ENCODE measurements at regions not wholly inside any gene's neighbourhood (a gene's known extent, or its start where the extent isn't known, plus 50 kb on each side); places are given as distances from the start of the nearest gene placed in this dataset.

- TF ChIP-seq SIX5 (IDR thresholded peaks at IDR 0.05; ENCODE audit: low read depth, low read length, severe bottlenecking) (no peak), ZBED1 (IDR thresholded peaks at IDR 0.05; ENCODE audit: borderline replicate concordance) (no peak), E2F8 (IDR thresholded peaks at IDR 0.05; ENCODE audit: low read depth, partially characterized antibody) (no peak), NFIC (IDR thresholded peaks at IDR 0.05; ENCODE audit: low read depth, low read length) (no peak), SUZ12 (IDR thresholded peaks at IDR 0.05; ENCODE audit: unreplicated experiment) (no peak), ZNF217 (IDR thresholded peaks at IDR 0.05) (no peak), RCOR1 (conservative IDR thresholded peaks at IDR 0.05; ENCODE audit: low read depth, low read length) (no peak)
- 5% methylated on average over 12 of the region's 12 CpGs for WGBS (ENCODE audit: insufficient coverage, insufficient replicate concordance, low lambda C conversion rate, missing lambda C conversion rate)
- no peak overlapping the region for H3K4me3 ChIP-seq
- no peaks in the 10 kb centered on the region for H3K36me3 ChIP-seq (ENCODE audit: control insufficient read depth in 2 of 2, insufficient read depth in 2 of 2, low read length in 1 of 2)
- no peak overlapping the region for H3K4me2 ChIP-seq (ENCODE audit: control insufficient read depth, insufficient read depth)
- no peak overlapping the region for H3K27ac ChIP-seq (ENCODE audit: control insufficient read depth, insufficient read depth)
- no peaks in the 10 kb centered on the region for H3K9me3 ChIP-seq (replicated peaks; ENCODE audit: control insufficient read depth, insufficient read depth, low read length)
- no TSS peak for BruUV-seq (replicated peaks)
- FAIRE-seq, result no peak
- H3K79me2 ChIP-seq (ENCODE audit: control insufficient read depth, insufficient read depth, low read length), result no peaks in the 10 kb centered on the region
- in situ Hi-C loops (cut with MboI), result no loop called here
- no peaks in the 10 kb centered on the region for H4K20me1 ChIP-seq (ENCODE audit: control insufficient read depth, insufficient read depth)
- ChIA-PET POLR2A (no interaction called here), SMC1A (ENCODE audit: uncharacterized antibody, unreplicated experiment) (no interaction called here), CTCF (no interaction called here), RAD21 (ENCODE audit: unreplicated experiment) (no interaction called here)
- no peaks in the 10 kb centered on the region for H3K4me1 ChIP-seq (ENCODE audit: control insufficient read depth, insufficient read depth, low read length)
- no peak for ATAC-seq
- no peaks in the 10 kb centered on the region; a peak in 2 of 4 replicates for H3K27me3 ChIP-seq (replicated peaks in 1 of 2; ENCODE audit: control insufficient read depth in 2 of 2, insufficient read depth in 2 of 2, low read length in 1 of 2)
- intact Hi-C loops (cut with micrococcal nuclease; ENCODE audit: unreplicated experiment), result no loop called here
- DNase-seq (ENCODE audit: low read depth, low spot score), result no peak
- H3K9ac ChIP-seq (ENCODE audit: control insufficient read depth, insufficient read depth, low read length), result no peak overlapping the region
- H2AFZ ChIP-seq (ENCODE audit: control insufficient read depth, low read depth, low read length), result no peak overlapping the region
Measured at GRCh38 chr1:30513396-30514136, 209.8 kb downstream of the MATN1 start.
